ENCODE measurements at regions not wholly inside any gene's neighbourhood (a gene's known extent, or its start where the extent isn't known, plus 50 kb on each side); places are given as distances from the start of the nearest gene placed in this dataset.

- no peak for DNase-seq
Measured at GRCh38 chr14:100470523-100470897, 116.7 kb downstream of the BEGAIN start.

- DNase-seq: no peak
Measured at GRCh38 chr14:100471441-100472093, 115.7 kb downstream of the BEGAIN start.

GRCh38 chr14:100472094-100472455 lies 115.1 kb downstream of the BEGAIN start:
- DNase-seq: peak; percentile 98

GRCh38 chr14:100472491-100472890 lies 114.7 kb downstream of the BEGAIN start:
- no peak for DNase-seq

- DNase-seq: peak; percentile 78
Measured at GRCh38 chr14:100473249-100473648, 114.0 kb downstream of the BEGAIN start.

GRCh38 chr14:100474196-100474595 lies 113.0 kb downstream of the BEGAIN start:
- peak; percentile 49 for DNase-seq

GRCh38 chr14:100475268-100475667 lies 111.9 kb downstream of the BEGAIN start:
- DNase-seq: no peak

GRCh38 chr14:100476012-100476822 lies 111.0 kb downstream of the BEGAIN start:
- DNase-seq: peak; percentile 64

- DNase-seq: no peak
Measured at GRCh38 chr14:100484531-100485267, 102.5 kb downstream of the BEGAIN start.

GRCh38 chr14:100486025-100486828 lies 101.0 kb downstream of the BEGAIN start:
- DNase-seq: peak; percentile 83
